Neural progenitor cell (in vitro differentiated cells): ENCODE measurements at regions not wholly inside any gene's neighbourhood (a gene's known extent, or its start where the extent isn't known, plus 50 kb on each side); places are given as distances from the start of the nearest gene placed in this dataset.

Experiments used
- CTCF ChIP-seq: fragments of 200-600 bp; sonication (generic); IDR thresholded peaks from 2 replicates; pipeline ENCODE4 v1.5.1; 2017; ENCODE audit warnings: antibody characterized with exemption, mild to moderate bottlenecking
- EZH2phosphoT487 ChIP-seq: fragments of 200-600 bp; sonication (generic); IDR thresholded peaks from 2 replicates; pipeline ENCODE4 v1.6.1; 2017; ENCODE audit warnings: antibody characterized with exemption

GRCh38 chr2:220743203-220743602 lies 828.9 kb downstream of the EPHA4 start:
- TF ChIP-seq CTCF (no peak), EZH2phosphoT487 (no peak)
